ENCODE measurements at regions not wholly inside any gene's neighbourhood (a gene's known extent, or its start where the extent isn't known, plus 50 kb on each side); places are given as distances from the start of the nearest gene placed in this dataset.

- H3K9ac ChIP-seq: no peak overlapping the region
- H4K20me1 ChIP-seq (ENCODE audit: insufficient read depth): no peaks in the 10 kb centered on the region
- no peak overlapping the region for H3K4me2 ChIP-seq
- no peaks in the 10 kb centered on the region for H3K36me3 ChIP-seq (ENCODE audit: insufficient read depth)
- no peak overlapping the region for H2AFZ ChIP-seq (ENCODE audit: low read depth)
- no peak overlapping the region for H3K4me3 ChIP-seq (IDR thresholded peaks at IDR 0.05; ENCODE audit: insufficient read depth, low read depth, low read length)
- H3K79me2 ChIP-seq (ENCODE audit: insufficient read depth, low read depth): no peaks in the 10 kb centered on the region
- no peak overlapping the region for H3K27ac ChIP-seq
- no peaks in the 10 kb centered on the region for H3K4me1 ChIP-seq (ENCODE audit: low read depth, poor library complexity, severe bottlenecking)
- H3K27me3 ChIP-seq (ENCODE audit: insufficient read depth, low read depth): no peaks in the 10 kb centered on the region
- TF ChIP-seq CTCF (conservative IDR thresholded peaks at IDR 0.05; ENCODE audit: low read depth, low read length): no peak
Measured at GRCh38 chr5:123763201-123763600, 251.2 kb downstream of the CSNK1G3 start.

GRCh38 chr5:123756816-123757215 is 244.8 kb downstream of the CSNK1G3 start:
- no peaks in the 10 kb centered on the region for H3K4me1 ChIP-seq (ENCODE audit: low read depth, poor library complexity, severe bottlenecking)
- H3K9ac ChIP-seq: no peak overlapping the region
- H3K4me2 ChIP-seq: no peak overlapping the region
- H3K79me2 ChIP-seq (ENCODE audit: insufficient read depth, low read depth): no peaks in the 10 kb centered on the region
- no peaks in the 10 kb centered on the region for H3K27me3 ChIP-seq (ENCODE audit: insufficient read depth, low read depth)
- TF ChIP-seq CTCF (conservative IDR thresholded peaks at IDR 0.05; ENCODE audit: low read depth, low read length): no peak
- no peaks in the 10 kb centered on the region for H3K36me3 ChIP-seq (ENCODE audit: insufficient read depth)
- no peak overlapping the region for H2AFZ ChIP-seq (ENCODE audit: low read depth)
- H4K20me1 ChIP-seq (ENCODE audit: insufficient read depth): no peaks in the 10 kb centered on the region
- no peak overlapping the region for H3K27ac ChIP-seq
- no peak overlapping the region for H3K4me3 ChIP-seq (IDR thresholded peaks at IDR 0.05; ENCODE audit: insufficient read depth, low read depth, low read length)

GRCh38 chr5:123756318-123756665 is 244.3 kb downstream of the CSNK1G3 start:
- Histone ChIP-seq H3K27me3 (ENCODE audit: insufficient read depth, low read depth) (no peaks in the 10 kb centered on the region), H3K4me3 (IDR thresholded peaks at IDR 0.05; ENCODE audit: insufficient read depth, low read depth, low read length) (no peak overlapping the region), H3K36me3 (ENCODE audit: insufficient read depth) (no peaks in the 10 kb centered on the region), H3K79me2 (ENCODE audit: insufficient read depth, low read depth) (no peaks in the 10 kb centered on the region), H3K9ac (no peak overlapping the region), H3K4me2 (no peak overlapping the region), H4K20me1 (ENCODE audit: insufficient read depth) (no peaks in the 10 kb centered on the region), H3K4me1 (ENCODE audit: low read depth, poor library complexity, severe bottlenecking) (no peaks in the 10 kb centered on the region), H2AFZ (ENCODE audit: low read depth) (no peak overlapping the region), H3K27ac (no peak overlapping the region)
- no peak for TF ChIP-seq CTCF (conservative IDR thresholded peaks at IDR 0.05; ENCODE audit: low read depth, low read length)

GRCh38 chr5:123755653-123756317 is 243.8 kb downstream of the CSNK1G3 start:
- Histone ChIP-seq H3K4me1 (ENCODE audit: low read depth, poor library complexity, severe bottlenecking) (no peaks in the 10 kb centered on the region), H3K79me2 (ENCODE audit: insufficient read depth, low read depth) (no peaks in the 10 kb centered on the region), H3K36me3 (ENCODE audit: insufficient read depth) (no peaks in the 10 kb centered on the region), H3K27ac (no peak overlapping the region), H4K20me1 (ENCODE audit: insufficient read depth) (no peaks in the 10 kb centered on the region), H3K4me2 (no peak overlapping the region), H3K9ac (no peak overlapping the region), H3K4me3 (IDR thresholded peaks at IDR 0.05; ENCODE audit: insufficient read depth, low read depth, low read length) (no peak overlapping the region), H2AFZ (ENCODE audit: low read depth) (no peak overlapping the region), H3K27me3 (ENCODE audit: insufficient read depth, low read depth) (no peaks in the 10 kb centered on the region)
- TF ChIP-seq CTCF (conservative IDR thresholded peaks at IDR 0.05; ENCODE audit: low read depth, low read length): no peak
